ENCODE measurements at regions not wholly inside any gene's neighbourhood (a gene's known extent, or its start where the extent isn't known, plus 50 kb on each side); places are given as distances from the start of the nearest gene placed in this dataset.

DNA sequence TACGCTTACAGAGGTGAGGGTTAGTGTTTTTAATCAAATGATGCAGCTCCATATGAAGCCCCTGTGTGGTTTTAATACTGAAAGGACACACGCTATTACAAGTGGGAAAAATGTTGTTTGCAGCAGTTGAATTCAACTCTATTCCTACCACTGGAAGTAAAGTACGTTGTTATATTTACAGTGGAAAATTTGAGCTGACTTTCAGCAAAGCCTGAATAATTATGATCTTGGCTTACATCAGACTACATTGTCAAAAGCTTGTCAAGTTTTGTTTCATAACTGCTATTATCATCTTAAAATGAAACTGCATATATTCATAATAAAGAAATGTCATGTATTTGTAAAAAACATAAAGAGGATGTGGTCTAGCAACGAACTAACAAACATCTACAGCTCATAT lies 818.5 kb downstream of the SEMA5A start:
- TF ChIP-seq, protein P1, sequence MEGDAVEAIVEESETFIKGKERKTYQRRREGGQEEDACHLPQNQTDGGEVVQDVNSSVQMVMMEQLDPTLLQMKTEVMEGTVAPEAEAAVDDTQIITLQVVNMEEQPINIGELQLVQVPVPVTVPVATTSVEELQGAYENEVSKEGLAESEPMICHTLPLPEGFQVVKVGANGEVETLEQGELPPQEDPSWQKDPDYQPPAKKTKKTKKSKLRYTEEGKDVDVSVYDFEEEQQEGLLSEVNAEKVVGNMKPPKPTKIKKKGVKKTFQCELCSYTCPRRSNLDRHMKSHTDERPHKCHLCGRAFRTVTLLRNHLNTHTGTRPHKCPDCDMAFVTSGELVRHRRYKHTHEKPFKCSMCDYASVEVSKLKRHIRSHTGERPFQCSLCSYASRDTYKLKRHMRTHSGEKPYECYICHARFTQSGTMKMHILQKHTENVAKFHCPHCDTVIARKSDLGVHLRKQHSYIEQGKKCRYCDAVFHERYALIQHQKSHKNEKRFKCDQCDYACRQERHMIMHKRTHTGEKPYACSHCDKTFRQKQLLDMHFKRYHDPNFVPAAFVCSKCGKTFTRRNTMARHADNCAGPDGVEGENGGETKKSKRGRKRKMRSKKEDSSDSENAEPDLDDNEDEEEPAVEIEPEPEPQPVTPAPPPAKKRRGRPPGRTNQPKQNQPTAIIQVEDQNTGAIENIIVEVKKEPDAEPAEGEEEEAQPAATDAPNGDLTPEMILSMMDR (IDR thresholded peaks at IDR 0.05 in 2 of 3, conservative IDR thresholded peaks at IDR 0.05 in 1 of 3; ENCODE audit: borderline replicate concordance in 1 of 3, insufficient read depth in 1 of 3, low read depth in 2 of 3, low read length in 2 of 3): no peak
- no peak for TF ChIP-seq EZH2 (IDR thresholded peaks at IDR 0.05)
- TF ChIP-seq, protein P2, sequence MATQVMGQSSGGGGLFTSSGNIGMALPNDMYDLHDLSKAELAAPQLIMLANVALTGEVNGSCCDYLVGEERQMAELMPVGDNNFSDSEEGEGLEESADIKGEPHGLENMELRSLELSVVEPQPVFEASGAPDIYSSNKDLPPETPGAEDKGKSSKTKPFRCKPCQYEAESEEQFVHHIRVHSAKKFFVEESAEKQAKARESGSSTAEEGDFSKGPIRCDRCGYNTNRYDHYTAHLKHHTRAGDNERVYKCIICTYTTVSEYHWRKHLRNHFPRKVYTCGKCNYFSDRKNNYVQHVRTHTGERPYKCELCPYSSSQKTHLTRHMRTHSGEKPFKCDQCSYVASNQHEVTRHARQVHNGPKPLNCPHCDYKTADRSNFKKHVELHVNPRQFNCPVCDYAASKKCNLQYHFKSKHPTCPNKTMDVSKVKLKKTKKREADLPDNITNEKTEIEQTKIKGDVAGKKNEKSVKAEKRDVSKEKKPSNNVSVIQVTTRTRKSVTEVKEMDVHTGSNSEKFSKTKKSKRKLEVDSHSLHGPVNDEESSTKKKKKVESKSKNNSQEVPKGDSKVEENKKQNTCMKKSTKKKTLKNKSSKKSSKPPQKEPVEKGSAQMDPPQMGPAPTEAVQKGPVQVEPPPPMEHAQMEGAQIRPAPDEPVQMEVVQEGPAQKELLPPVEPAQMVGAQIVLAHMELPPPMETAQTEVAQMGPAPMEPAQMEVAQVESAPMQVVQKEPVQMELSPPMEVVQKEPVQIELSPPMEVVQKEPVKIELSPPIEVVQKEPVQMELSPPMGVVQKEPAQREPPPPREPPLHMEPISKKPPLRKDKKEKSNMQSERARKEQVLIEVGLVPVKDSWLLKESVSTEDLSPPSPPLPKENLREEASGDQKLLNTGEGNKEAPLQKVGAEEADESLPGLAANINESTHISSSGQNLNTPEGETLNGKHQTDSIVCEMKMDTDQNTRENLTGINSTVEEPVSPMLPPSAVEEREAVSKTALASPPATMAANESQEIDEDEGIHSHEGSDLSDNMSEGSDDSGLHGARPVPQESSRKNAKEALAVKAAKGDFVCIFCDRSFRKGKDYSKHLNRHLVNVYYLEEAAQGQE (IDR thresholded peaks at IDR 0.05; ENCODE audit: low read depth): no peak
- no peak for TF ChIP-seq TCF7L2 (IDR thresholded peaks at IDR 0.05; ENCODE audit: borderline replicate concordance, extremely low read depth, insufficient read depth, insufficient read length)
- TF ChIP-seq, protein P3, sequence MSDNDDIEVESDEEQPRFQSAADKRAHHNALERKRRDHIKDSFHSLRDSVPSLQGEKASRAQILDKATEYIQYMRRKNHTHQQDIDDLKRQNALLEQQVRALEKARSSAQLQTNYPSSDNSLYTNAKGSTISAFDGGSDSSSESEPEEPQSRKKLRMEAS (IDR thresholded peaks at IDR 0.05): no peak
- no peak for TF ChIP-seq CBX3 (IDR thresholded peaks at IDR 0.05; ENCODE audit: low read depth)
- no peak for TF ChIP-seq SRF (IDR thresholded peaks at IDR 0.05; ENCODE audit: low read depth)
- TF ChIP-seq EZH2phosphoT487 (IDR thresholded peaks at IDR 0.05; ENCODE audit: borderline replicate concordance): no peak
- TF ChIP-seq YY1 (IDR thresholded peaks at IDR 0.05; ENCODE audit: extremely low read depth, insufficient replicate concordance, low read depth, low read length): no peak
- TF ChIP-seq ZFX (IDR thresholded peaks at IDR 0.05): no peak
- TF ChIP-seq, protein P4, sequence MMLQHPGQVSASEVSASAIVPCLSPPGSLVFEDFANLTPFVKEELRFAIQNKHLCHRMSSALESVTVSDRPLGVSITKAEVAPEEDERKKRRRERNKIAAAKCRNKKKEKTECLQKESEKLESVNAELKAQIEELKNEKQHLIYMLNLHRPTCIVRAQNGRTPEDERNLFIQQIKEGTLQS (IDR thresholded peaks at IDR 0.05): no peak
- TF ChIP-seq ELF1 (IDR thresholded peaks at IDR 0.05; ENCODE audit: borderline replicate concordance, low read depth): no peak
